ENCODE measurements at regions not wholly inside any gene's neighbourhood (a gene's known extent, or its start where the extent isn't known, plus 50 kb on each side); places are given as distances from the start of the nearest gene placed in this dataset.
"Not testable (repeated sequence)": the region's sequence is repeated elsewhere in the genome, so short reads cannot be mapped to it uniquely, and the experiment has no call there.

GRCh38 chr6:98041921-98042320 is 758.9 kb upstream of the MMS22L start:
- DNase-seq: no peak

- DNase-seq: no peak
Measured at GRCh38 chr6:98044151-98044561, 761.1 kb upstream of the MMS22L start.

- peak; percentile 9 for DNase-seq
Measured at GRCh38 chr6:98044791-98045470, 761.9 kb upstream of the MMS22L start.

- DNase-seq: no peak
Measured at GRCh38 chr6:98047164-98047563, 764.1 kb upstream of the MMS22L start.

GRCh38 chr6:98047871-98048270 is 764.9 kb upstream of the MMS22L start:
- DNase-seq: peak; percentile 23

- DNase-seq: no peak
Measured at GRCh38 chr6:98054453-98054852, 771.4 kb upstream of the MMS22L start.

GRCh38 chr6:98056955-98057354 is 773.9 kb upstream of the MMS22L start:
- no peak for DNase-seq

- DNase-seq: no peak
Measured at GRCh38 chr6:98067375-98067774, 767.0 kb upstream of the POU3F2 start.

- not testable (repeated sequence) for DNase-seq
Measured at GRCh38 chr6:98088537-98088936, 745.8 kb upstream of the POU3F2 start.

GRCh38 chr6:98092331-98092730 is 742.0 kb upstream of the POU3F2 start:
- DNase-seq: no peak

- no peak for DNase-seq
Measured at GRCh38 chr6:98094696-98095095, 739.7 kb upstream of the POU3F2 start.

- no peak for DNase-seq
Measured at GRCh38 chr6:98107801-98108200, 726.6 kb upstream of the POU3F2 start.

- DNase-seq: no peak
Measured at GRCh38 chr6:98116455-98116854, 717.9 kb upstream of the POU3F2 start.

- DNase-seq: no peak
Measured at GRCh38 chr6:98117068-98117467, 717.3 kb upstream of the POU3F2 start.

GRCh38 chr6:98118397-98119045 is 715.9 kb upstream of the POU3F2 start:
- DNase-seq: no peak

- DNase-seq: no peak
Measured at GRCh38 chr6:98124171-98124570, 710.2 kb upstream of the POU3F2 start.

GRCh38 chr6:98131290-98131990 is 702.9 kb upstream of the POU3F2 start:
- no peak for DNase-seq

GRCh38 chr6:98136333-98136732 is 698.0 kb upstream of the POU3F2 start:
- no peak for DNase-seq

GRCh38 chr6:98137391-98137790 is 697.0 kb upstream of the POU3F2 start:
- no peak for DNase-seq

GRCh38 chr6:98142839-98143238 is 691.5 kb upstream of the POU3F2 start:
- no peak for DNase-seq

- no peak for DNase-seq
Measured at GRCh38 chr6:98146656-98147055, 687.7 kb upstream of the POU3F2 start.

GRCh38 chr6:98156580-98156979 is 677.8 kb upstream of the POU3F2 start:
- no peak for DNase-seq

- no peak for DNase-seq
Measured at GRCh38 chr6:98179606-98180005, 654.8 kb upstream of the POU3F2 start.

- DNase-seq: no peak
Measured at GRCh38 chr6:98200084-98200483, 634.3 kb upstream of the POU3F2 start.
